ENCODE measurements at regions not wholly inside any gene's neighbourhood (a gene's known extent, or its start where the extent isn't known, plus 50 kb on each side); places are given as distances from the start of the nearest gene placed in this dataset.

DNA sequence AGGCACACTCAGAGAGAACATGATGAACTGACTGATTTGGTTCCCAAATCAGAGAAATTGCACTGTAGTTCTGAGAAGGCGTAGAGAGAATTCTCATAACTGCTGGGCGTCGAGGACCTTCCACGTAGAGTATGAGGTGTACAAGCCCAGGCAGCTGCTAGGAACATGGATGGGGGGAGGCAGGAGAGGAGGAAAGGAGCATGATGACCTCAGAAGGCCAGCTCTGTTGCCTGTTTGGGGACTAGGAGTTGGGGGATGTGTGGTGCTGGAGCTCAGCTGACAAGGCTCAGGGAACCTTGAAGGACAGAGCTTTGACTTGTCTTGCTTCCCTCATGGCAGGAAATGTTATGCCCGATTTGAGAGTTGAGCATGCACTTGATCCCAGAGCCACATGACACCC lies 485.4 kb downstream of the IRX1 start:
- H3K79me2 ChIP-seq (ENCODE audit: insufficient read depth, low read length): no peaks in the 10 kb centered on the region
- H3K9me3 ChIP-seq (ENCODE audit: insufficient read depth, low read depth, low read length): peaks cover 6% of the 10 kb centered on the region
- H3K4me2 ChIP-seq (ENCODE audit: low read length): no peak overlapping the region
- H2AFZ ChIP-seq (ENCODE audit: low read depth, low read length): no peak overlapping the region
- Mint-ChIP-seq H3K9me3 (ENCODE audit: unreplicated experiment) (no peaks in the 10 kb centered on the region), H3K27ac (ENCODE audit: unreplicated experiment) (no peak overlapping the region), H3K36me3 (ENCODE audit: low read depth, unreplicated experiment) (no peaks in the 10 kb centered on the region), H3K4me1 (ENCODE audit: low read depth, unreplicated experiment) (peaks cover 18% of the 10 kb centered on the region), H3K4me3 (ENCODE audit: unreplicated experiment) (no peak overlapping the region), H3K27me3 (ENCODE audit: low read depth, unreplicated experiment) (no peaks in the 10 kb centered on the region)
- H3K4me1 ChIP-seq (ENCODE audit: insufficient read depth, low read length): peaks cover 7% of the 10 kb centered on the region
- no peak for TF ChIP-seq EZH2 (IDR thresholded peaks at IDR 0.05; ENCODE audit: insufficient read depth, low read length)
- TF ChIP-seq, protein P1, sequence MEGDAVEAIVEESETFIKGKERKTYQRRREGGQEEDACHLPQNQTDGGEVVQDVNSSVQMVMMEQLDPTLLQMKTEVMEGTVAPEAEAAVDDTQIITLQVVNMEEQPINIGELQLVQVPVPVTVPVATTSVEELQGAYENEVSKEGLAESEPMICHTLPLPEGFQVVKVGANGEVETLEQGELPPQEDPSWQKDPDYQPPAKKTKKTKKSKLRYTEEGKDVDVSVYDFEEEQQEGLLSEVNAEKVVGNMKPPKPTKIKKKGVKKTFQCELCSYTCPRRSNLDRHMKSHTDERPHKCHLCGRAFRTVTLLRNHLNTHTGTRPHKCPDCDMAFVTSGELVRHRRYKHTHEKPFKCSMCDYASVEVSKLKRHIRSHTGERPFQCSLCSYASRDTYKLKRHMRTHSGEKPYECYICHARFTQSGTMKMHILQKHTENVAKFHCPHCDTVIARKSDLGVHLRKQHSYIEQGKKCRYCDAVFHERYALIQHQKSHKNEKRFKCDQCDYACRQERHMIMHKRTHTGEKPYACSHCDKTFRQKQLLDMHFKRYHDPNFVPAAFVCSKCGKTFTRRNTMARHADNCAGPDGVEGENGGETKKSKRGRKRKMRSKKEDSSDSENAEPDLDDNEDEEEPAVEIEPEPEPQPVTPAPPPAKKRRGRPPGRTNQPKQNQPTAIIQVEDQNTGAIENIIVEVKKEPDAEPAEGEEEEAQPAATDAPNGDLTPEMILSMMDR (IDR thresholded peaks at IDR 0.05; ENCODE audit: insufficient read depth, low read depth, low read length): no peak
- FAIRE-seq (no peak), DNase-seq (ENCODE audit: low read depth) (no peak)
- no peak overlapping the region for H3K9ac ChIP-seq (ENCODE audit: low read length)
- no peak overlapping the region for H3K4me3 ChIP-seq (ENCODE audit: insufficient read depth, low read depth, low read length)
- H3K36me3 ChIP-seq (ENCODE audit: insufficient read depth, low read length): no peaks in the 10 kb centered on the region
- no peaks in the 10 kb centered on the region for H4K20me1 ChIP-seq (ENCODE audit: insufficient read depth, low read length)
- no peak overlapping the region for H3K27ac ChIP-seq (ENCODE audit: low read depth, low read length)
- no peaks in the 10 kb centered on the region for H3K27me3 ChIP-seq (ENCODE audit: insufficient read depth, low read length)

DNA sequence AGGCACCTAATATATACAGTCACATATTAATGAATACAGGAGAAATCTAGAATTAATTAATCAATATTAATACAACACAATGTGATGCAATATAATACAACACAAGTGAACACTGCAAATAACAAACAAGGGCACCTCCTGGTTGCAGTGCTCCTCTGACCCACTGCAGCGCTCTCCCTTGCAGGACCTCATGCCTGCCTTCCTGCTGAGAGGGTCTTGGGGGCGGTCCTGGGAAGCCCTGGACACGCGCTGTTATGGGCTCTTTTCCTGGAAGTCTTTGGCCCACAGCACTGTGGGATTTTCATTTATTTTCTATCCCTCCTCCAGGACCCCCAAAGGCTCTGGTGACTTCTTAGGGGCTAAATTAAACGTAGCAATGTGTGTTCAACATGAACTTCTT lies 485.8 kb downstream of the IRX1 start:
- no peak overlapping the region for H3K4me3 Mint-ChIP-seq (ENCODE audit: unreplicated experiment)
- no peak overlapping the region for H3K27ac ChIP-seq (ENCODE audit: low read depth, low read length)
- TF ChIP-seq, protein P1 (IDR thresholded peaks at IDR 0.05; ENCODE audit: insufficient read depth, low read depth, low read length): no peak
- TF ChIP-seq EZH2 (IDR thresholded peaks at IDR 0.05; ENCODE audit: insufficient read depth, low read length): no peak
- no peaks in the 10 kb centered on the region for H3K36me3 ChIP-seq (ENCODE audit: insufficient read depth, low read length)
- peaks cover 18% of the 10 kb centered on the region for H3K4me1 Mint-ChIP-seq (ENCODE audit: low read depth, unreplicated experiment)
- H2AFZ ChIP-seq (ENCODE audit: low read depth, low read length): no peak overlapping the region
- DNase-seq (ENCODE audit: low read depth) (no peak), FAIRE-seq (no peak)
- no peaks in the 10 kb centered on the region for H4K20me1 ChIP-seq (ENCODE audit: insufficient read depth, low read length)
- no peak overlapping the region for H3K27ac Mint-ChIP-seq (ENCODE audit: unreplicated experiment)
- no peak overlapping the region for H3K4me3 ChIP-seq (ENCODE audit: insufficient read depth, low read depth, low read length)
- H3K79me2 ChIP-seq (ENCODE audit: insufficient read depth, low read length): no peaks in the 10 kb centered on the region
- H3K4me2 ChIP-seq (ENCODE audit: low read length): no peak overlapping the region
- H3K36me3 Mint-ChIP-seq (ENCODE audit: low read depth, unreplicated experiment): no peaks in the 10 kb centered on the region
- H3K9me3 ChIP-seq (ENCODE audit: insufficient read depth, low read depth, low read length): peaks cover 6% of the 10 kb centered on the region
- no peaks in the 10 kb centered on the region for H3K9me3 Mint-ChIP-seq (ENCODE audit: unreplicated experiment)
- H3K4me1 ChIP-seq (ENCODE audit: insufficient read depth, low read length): peaks cover 7% of the 10 kb centered on the region
- H3K27me3 Mint-ChIP-seq (ENCODE audit: low read depth, unreplicated experiment): no peaks in the 10 kb centered on the region
- H3K9ac ChIP-seq (ENCODE audit: low read length): no peak overlapping the region
- H3K27me3 ChIP-seq (ENCODE audit: insufficient read depth, low read length): no peaks in the 10 kb centered on the region

DNA sequence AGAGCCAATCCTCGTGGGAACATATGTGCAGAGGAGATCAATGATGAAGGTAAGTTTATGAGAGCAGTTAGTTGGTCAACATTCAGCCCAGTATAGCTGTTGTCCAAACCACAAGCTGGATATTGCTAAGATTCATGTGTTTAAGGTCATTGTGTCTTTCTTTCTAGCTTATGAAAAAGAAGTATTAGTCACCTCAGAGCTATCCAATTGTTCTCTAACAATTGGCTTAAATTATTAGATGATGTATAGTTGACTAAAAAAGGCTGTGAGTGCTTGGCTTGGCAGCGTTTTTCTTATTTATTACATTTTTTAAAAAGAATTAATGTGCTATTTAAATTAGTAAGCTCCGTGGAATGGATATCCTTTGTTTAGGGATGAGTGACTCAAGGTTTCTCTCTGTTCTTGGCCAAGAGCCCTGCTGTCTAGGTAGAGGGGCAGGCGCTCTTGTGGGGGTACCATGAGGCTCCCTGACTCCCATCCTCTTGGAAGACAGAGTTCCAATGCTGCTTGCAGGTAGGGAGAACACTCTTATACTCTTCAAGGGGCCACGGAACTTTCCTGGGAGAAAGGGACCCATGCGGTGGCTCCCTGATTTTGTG lies 487.4 kb downstream of the IRX1 start:
- Histone ChIP-seq H2AFZ (ENCODE audit: low read depth, low read length) (no peak overlapping the region), H3K4me1 (ENCODE audit: insufficient read depth, low read length) (peaks cover 7% of the 10 kb centered on the region), H3K4me2 (ENCODE audit: low read length) (peak overlapping the region; percentile 44), H3K27ac (ENCODE audit: low read depth, low read length) (peak overlapping the region; percentile 8), H3K9me3 (ENCODE audit: insufficient read depth, low read depth, low read length) (peaks cover 6% of the 10 kb centered on the region), H3K27me3 (ENCODE audit: insufficient read depth, low read length) (no peaks in the 10 kb centered on the region), H3K79me2 (ENCODE audit: insufficient read depth, low read length) (no peaks in the 10 kb centered on the region), H3K4me3 (ENCODE audit: insufficient read depth, low read depth, low read length) (no peak overlapping the region), H3K36me3 (ENCODE audit: insufficient read depth, low read length) (no peaks in the 10 kb centered on the region), H4K20me1 (ENCODE audit: insufficient read depth, low read length) (no peaks in the 10 kb centered on the region), H3K9ac (ENCODE audit: low read length) (no peak overlapping the region)
- DNase-seq (ENCODE audit: low read depth) (peak; percentile 93), FAIRE-seq (no peak)
- no peak for TF ChIP-seq EZH2 (IDR thresholded peaks at IDR 0.05; ENCODE audit: insufficient read depth, low read length)
- TF ChIP-seq, protein P1 (IDR thresholded peaks at IDR 0.05; ENCODE audit: insufficient read depth, low read depth, low read length): no peak
- no peak overlapping the region for H3K27ac Mint-ChIP-seq (ENCODE audit: unreplicated experiment)
- H3K27me3 Mint-ChIP-seq (ENCODE audit: low read depth, unreplicated experiment): no peaks in the 10 kb centered on the region
- no peaks in the 10 kb centered on the region for H3K36me3 Mint-ChIP-seq (ENCODE audit: low read depth, unreplicated experiment)
- peaks cover 18% of the 10 kb centered on the region for H3K4me1 Mint-ChIP-seq (ENCODE audit: low read depth, unreplicated experiment)
- no peak overlapping the region for H3K4me3 Mint-ChIP-seq (ENCODE audit: unreplicated experiment)
- no peaks in the 10 kb centered on the region for H3K9me3 Mint-ChIP-seq (ENCODE audit: unreplicated experiment)
